NCI-H2081 treated with DMSO at 0.1 percent for 48 hours (cell line): ENCODE measurements at regions not wholly inside any gene's neighbourhood (a gene's known extent, or its start where the extent isn't known, plus 50 kb on each side); places are given as distances from the start of the nearest gene placed in this dataset.

ENCODE experiments used
- DNase-seq: peaks from one replicate; lab custom pipeline; 2025; lab: John Stamatoyannopoulos, UW

DNA sequence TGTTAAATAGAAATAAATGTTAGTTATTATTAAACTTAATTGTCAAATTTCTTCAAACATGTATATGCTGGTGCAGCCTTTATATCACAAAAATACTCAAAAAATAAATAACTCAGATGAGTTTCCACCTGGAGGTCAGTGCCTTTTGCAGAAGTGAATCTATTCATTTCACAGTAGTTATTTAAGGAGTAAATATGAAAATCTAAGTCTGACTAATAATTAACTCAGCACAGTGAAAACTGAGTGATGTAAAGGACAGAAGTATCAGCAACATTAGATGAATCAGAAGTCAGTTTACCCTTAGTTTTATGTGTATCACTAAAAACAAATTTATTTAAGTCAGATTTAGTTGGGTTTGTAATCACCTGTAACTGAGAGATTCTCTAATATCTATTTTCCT is 2135.4 kb downstream of the MRPL39 start:
- no peak for DNase-seq

DNA sequence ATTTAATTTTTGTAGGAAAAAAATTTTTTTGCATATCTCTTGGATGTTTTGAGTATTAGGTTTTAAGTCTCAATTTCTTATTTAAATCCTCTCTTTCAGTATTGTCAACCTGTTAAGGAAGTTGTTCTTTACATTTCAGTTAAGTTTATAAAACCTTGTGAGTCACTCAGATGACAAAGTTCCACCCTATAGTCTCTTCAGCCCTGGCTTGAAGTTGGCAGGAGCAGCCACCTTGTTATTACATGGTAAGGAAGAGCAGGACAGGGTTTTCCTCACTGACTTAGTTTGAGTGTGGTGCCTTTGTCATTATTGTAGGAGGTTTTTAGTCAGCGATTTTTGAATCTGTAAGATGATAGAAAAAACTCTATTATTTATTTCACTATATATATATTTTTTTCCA is 2143.9 kb downstream of the MRPL39 start:
- DNase-seq: no peak

DNA sequence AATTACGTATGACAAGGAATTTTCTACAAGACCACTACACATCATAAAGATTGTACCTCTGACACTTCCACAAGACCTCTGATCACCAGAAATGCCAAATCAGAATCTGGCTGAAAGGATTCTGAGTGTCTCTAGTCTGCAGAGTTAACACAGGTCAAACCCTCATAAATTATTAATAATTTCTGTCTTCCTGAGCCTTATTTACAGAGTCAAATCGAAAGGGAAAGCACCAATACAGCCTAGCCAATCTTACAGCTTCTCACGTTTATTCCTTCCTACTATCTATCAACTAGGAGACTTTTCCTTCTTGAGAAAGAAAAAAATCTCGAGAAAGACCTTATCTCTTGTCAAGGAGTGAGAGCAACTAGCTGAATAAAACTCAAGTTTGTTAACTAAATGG is 2151.6 kb downstream of the MRPL39 start:
- no peak for DNase-seq

DNA sequence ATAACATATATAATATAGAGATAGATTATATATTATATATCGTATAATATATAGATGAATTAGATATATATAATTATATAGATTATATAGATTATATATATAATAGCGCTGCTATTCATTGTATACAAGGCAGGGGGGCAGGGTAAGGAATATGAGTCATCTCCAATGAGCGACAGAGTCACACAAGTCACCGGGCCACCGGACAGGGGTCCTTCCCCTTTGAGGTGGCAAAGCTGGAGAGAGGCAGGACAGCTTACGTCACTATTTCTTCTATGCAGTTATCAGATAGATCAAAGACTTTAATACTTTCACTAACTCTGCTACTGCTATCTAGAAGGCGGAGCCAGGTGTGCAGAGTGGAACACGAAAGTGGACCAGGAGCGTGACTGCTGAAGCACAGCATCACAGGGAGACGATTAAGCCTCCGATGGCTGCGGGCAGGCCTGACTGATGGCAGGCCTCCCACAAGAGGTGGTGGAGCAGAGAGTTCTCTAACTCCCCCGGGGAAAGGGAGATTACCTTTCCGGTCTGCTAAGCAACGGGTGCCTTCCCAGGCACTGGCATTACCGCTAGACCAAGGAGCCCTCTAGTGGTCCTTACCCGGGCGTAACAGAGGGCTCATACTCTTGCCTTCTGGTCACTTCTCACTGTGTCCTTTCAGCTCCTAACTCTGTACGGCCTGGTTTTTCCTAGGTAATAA is 2154.7 kb downstream of the MRPL39 start:
- no peak for DNase-seq

DNA sequence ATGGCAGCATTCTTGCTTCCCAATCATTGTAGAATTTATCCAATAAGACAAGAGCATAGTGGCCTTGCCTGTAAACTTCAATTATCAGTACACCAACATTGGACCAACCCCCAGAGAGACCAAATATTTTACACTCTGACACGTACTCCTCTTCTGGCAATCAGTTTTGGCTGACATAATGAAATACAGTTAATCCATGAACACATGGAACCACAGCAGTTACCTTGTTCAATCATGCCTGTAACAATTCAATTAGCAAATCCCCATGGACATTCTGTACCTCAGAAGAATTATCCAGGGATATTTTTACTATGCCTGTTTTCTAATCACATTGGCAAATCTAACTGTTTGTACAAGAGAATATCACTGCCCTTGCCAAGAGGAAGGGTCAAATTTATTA is 2162.0 kb downstream of the MRPL39 start:
- no peak for DNase-seq

DNA sequence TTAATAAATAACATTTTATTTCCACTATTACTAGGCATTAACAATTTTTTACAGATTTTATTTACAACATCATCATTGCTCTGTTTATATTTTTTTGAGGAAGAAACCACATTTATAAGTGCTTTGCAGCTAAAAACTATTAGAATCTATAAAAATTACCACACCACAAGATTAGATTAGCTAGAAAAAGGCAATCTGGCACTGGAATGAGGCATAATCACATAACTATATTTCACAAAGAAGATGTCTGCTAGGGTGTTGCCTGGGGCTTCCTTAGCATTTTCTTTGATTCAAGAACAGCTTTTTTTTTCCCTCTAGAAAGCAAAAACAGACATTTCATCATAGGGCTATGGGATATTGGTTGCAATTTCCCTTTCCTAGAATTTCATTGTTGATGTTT is 2169.2 kb downstream of the MRPL39 start:
- DNase-seq: no peak

DNA sequence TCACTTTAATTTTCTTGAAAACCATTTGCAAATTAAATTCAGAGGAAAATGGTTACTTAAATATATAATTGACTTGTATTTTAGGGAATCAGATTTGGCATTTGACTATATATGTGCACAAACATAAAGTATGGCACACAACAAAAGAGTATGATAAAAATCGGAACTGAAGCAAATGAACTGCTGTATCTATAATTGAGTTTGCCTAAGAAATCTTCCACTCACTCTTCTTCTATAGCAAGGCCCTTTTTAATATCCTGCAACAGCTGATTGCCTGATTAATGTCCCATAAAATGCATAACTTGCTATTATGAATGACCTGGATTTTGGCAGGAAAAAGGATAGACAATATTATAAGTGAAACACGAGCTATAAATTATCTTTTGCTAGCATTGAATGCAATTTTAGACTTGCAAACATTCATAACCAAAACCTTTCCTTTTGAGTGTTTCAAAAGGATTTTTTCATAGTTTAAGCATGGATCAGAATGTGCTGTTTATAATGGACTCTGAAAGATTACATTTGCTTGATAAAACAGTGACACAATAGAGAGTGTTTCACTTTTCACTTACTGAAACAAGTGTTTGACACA is 2204.3 kb downstream of the MRPL39 start:
- DNase-seq: peak; percentile 61

DNA sequence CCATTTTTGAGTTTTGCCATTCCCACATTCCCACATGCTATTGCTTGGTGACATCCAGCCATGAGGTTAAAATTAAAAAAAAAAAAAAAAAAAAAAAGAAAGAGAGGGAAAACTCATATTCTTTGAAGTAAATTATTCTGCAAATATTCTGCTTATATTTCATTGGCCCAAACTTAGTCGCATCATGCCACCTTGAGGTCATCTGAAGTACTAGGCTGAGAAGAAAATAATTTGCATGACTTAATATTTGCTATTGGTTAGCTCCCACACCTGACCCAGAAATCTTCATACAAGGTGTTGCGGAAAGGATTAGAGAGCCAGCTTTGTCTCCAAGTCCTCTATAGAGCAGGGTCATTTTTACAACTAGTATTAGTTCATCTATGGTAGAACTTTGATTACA is 2206.0 kb downstream of the MRPL39 start:
- DNase-seq: no peak

DNA sequence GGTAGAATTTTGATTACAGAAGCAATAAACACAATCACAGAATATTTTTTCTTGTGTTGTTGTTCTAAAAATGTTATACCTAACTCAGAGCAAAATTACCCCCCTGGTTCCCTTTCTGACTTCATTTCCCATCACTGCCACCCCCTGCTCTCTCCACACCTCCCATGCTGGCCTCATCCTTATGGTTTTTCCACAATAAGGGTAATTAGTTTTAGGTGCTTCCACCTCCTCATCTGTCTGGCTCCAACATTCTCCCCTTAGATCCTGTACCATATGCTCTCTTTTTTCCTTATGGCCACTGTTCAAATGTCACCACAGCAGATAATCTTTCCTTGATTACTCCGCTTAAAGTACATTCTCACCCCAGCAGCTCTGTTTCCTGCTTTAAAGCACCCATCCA is 2208.6 kb downstream of the MRPL39 start:
- DNase-seq: no peak

DNA sequence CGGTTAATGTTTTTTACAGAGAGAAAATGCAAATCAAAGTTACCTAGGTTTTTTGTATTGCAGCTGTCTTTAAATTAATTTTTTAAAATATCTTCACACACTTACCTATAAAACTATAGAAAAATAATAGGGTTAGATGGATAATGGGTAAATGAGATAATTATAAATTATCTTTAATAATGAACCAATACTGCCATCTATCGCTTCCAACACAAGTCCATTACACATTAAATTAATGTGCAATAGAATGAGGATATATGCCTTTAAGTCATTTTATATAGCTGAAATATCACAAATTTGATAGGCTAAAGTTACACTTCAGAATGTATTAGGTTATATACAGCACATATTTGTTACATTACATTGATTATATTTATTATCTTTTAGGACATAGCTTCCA is 2212.8 kb downstream of the MRPL39 start:
- DNase-seq: no peak

DNA sequence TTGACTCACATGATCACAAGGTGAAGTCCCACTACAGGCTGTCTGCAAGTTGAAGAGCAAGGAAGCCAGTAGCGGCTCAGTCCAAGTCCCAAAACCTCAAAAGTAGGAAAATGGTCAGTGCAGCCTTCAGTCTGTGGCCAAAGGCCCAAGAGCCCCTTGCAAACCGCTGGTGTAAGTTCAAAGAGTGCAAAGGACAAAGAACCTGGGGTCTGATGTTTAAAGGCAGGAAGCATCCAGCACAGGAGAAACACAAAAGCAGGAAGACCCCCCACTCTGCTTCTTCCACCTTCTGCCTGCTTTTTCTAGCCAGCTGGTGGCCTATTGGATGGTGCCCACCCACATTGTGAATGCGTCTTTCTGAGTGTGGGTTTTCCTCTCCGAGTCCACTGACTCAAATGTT is 2222.6 kb downstream of the MRPL39 start:
- no peak for DNase-seq

DNA sequence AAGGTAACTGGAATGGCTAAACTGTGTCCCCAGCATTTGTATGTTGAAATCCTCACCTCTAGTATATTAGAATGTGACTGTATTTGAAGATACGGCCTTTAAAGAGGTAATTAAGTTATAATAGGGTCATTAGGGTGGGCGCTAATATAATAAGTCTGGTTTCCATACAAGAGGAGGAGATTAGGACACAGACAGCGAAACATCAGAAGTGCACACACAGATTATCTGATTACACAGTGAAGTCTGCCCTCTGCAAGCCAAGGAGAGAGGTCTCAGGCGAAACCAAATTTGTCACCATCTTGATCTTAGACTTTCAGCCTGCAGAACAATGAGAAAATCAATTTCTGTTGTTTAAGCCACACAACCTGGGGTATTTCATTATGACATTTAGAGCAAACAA is 2233.1 kb downstream of the MRPL39 start:
- DNase-seq: no peak

DNA sequence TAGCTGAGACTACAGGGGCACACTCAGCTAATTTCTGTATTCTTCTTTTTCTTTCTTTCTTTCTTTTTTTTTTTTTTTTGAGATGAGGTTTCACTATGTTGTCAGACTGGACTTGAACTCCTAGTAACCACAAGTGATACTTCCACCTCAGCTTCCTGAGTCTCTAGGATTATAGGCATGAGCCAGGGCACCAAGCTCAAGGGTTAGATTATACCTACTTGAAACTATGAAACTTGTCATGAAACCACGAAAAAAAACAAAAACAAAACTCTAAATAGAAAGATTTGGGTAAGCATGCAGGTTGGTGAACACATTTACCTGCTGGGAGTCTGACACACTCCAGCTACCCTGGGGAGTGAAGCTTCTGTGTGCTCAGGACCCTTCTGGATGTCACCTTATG is 2250.4 kb downstream of the MRPL39 start:
- DNase-seq: no peak

DNA sequence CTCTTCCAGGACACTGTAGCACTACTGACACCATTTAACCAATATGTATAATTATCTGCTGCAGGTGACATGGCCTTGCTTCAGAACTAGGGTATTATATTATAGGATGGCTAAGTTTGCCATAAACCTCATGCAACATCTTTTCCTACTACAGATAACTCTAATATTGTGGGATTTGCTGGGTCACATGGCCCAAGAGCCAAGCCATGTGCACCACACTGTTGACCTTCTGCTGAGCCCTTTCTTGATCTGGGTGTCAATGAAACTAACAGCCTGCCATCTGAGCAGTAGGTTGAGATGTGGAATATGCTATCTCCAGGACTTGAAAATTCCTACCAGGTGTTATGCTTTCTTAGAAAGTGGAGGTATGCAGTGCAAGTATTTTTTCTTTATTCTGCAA is 2291.1 kb downstream of the MRPL39 start:
- DNase-seq: no peak

DNA sequence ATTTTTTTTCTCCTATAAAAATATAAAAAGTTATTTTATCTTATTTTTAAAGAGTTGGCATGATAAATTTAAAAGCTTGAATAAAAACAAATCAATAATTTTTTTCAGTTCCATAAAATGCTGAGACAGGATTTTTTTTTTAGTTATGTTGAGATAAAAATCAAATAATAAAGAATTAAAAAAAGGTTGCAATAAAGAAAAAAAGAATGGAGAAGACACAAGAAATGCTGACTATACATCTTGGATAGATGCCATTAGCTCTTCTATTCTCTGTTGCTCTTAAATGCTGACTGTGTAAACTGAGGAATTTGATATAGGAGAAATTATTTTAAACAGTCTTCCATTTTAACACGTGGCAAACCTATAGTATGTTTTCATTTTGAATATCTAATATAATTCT is 2298.5 kb downstream of the MRPL39 start:
- no peak for DNase-seq

DNA sequence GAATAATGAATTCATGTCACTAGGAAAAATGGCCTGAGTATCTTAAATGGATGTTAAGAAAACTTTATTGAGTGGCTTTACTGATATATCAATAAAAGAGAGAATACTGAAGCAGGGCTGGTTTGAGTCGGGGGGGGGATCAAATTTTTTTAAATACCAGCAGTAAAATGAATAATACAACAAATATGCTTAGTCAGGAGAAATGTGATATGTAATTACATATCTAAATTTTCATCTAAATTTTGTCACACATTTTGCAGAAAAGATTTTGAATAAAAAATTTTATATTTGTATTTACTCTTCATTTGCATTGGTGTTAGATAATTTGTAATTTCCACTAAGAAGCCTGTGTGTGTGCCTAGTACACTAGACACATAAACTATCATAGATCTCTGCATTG is 2300.2 kb downstream of the MRPL39 start:
- DNase-seq: no peak

DNA sequence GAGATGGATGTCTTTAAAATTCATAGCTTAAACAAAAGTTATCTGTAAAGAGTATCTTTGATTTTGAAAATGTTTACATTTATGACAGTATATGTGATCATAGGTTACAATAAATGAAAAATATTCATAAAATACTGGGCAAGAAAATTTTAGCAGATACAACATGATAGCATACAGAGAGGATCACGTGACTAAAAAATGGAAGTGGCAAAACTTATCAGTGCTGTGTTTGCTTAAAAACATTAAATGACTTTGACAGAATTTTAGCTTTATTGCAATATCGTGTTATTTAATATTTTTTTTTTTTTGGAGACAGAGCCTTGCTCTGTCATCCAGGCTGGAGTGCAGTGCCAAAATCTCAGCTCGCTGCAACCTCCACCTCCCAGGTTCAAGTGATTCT is 2294.1 kb downstream of the NCAM2 start:
- DNase-seq: no peak

DNA sequence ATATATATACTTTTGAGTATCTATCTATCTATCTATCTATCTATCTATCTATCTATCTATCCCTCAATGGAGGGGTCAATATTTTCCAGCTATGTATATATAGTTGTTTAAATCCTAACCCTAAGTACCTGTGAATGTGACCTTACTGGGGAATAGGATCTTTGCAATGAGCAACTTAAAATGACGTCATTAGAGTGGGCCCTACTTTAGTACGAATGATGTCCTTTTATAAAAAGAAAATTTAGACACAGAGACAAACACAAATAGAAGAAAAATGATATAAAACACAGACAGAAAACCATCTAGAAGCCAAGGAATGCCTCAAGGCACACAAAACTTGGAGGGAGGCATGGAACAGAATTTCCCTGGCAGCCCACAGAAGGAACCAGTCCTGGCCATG is 2283.7 kb downstream of the NCAM2 start:
- DNase-seq: no peak

DNA sequence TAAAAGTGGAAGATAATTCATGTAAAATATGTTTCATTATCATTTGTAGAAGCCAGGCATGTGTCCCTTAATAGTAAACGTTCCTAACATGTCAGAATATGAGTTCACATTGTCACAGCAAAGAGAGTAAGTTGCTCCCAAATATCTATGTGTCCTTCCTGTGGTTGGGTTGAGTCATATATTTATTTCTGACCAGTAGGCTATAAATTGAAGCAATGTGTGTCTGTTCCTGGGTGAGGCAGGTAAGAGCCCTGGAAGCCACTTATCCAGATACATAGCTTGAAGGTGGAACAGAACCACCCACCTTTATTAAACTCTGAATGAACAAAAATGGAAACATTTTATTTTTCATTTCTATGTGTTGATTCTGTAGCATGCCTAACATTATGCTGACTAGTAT is 2251.6 kb downstream of the NCAM2 start:
- DNase-seq: no peak

DNA sequence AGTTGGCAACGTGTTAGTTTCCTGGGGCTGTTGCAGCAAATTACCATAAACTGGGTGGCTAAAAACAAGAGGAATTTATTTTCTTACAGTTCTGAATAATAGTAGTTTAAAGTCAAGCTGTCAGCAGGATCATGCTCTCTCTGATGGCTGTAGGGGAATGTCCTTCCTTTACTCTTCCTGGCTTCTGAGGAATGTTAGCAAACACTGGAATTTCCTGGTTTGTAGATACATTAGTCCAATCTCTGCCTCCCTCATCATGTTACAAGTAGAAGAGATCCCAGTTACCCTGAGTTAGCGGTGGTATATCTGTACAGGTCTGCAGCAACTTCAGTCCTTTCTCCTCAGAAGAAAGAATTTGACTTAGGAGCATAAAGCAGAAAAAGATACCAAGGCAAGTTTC is 2249.1 kb downstream of the NCAM2 start:
- DNase-seq: no peak

DNA sequence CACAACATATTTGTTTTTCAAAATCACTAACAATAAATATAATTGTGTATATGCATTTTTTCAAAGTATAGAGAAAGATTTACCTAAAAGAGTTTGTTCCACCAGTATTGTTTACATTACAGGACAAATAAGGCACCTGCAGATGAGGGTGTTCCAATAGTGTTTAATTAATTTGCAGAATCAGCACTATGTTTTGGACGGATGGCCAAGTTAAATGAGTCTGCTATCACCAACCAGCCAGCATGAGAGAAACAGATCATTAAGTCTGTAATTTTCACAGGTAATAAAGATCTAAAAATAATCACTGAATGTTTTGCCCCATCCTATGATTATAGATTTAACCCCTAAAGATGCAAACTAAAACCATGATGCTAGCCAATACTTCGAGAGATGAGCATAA is 2247.0 kb downstream of the NCAM2 start:
- no peak for DNase-seq

DNA sequence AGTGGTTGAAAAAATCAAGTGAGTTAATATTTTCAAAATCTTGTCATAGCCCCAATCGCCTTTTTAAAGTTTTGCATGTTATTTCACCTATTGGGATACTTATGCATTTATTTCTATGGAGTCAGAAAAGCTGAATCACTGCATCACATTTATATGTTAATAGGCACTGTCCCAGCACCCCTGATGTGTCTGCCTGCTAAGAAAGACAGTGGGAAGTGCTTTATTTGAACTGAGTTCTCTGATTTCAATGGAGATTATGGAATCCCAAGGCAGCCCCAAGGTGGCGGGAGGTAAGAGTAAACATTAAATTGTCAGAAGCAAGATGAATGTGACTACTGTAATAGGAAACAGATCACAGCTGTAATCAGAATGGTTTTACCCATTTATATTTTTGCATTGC is 2225.7 kb downstream of the NCAM2 start:
- no peak for DNase-seq

DNA sequence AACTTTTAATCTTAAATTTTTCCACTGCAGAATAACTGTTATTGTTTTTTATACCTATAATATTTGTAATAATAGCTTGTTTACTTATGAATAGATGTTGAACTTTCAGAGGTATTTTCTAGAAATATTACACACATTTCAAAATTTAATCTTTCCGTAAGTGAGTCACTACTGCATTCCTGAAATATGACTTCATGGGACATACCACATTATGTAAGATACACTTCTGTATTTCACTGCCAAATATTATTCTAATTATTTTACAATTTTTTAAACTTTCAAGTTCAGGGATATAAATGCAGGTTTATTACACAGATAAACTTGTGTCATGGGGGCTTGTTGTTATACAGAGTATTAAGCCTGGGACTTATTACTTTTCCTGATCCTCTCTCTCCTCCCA is 2220.5 kb downstream of the NCAM2 start:
- DNase-seq: no peak

DNA sequence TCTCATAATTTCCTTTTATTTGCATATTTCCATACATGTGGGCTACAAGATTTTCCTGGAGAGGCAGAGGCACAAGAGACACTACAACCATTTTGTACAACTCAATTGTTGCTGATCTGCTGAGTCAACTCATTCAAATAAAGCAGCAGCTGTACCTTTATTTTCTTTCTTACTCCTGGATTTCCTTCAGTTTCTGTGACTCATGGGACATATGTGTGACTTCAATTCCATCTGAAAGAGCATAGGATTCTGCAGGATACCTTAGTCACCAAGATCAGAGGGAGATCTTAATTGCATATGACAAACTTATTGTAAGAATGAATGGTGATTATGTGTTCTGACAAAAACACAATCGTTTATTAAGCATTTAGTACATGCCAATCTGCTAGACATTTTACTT is 2219.4 kb downstream of the NCAM2 start:
- DNase-seq: no peak
